NCI-H524 treated with DMSO at 0.1 percent for 48 hours (cell line): ENCODE measurements at regions not wholly inside any gene's neighbourhood (a gene's known extent, or its start where the extent isn't known, plus 50 kb on each side); places are given as distances from the start of the nearest gene placed in this dataset.

Experiments
- DNase-seq: peaks from one replicate; lab custom pipeline; 2025; lab: John Stamatoyannopoulos, UW

DNA sequence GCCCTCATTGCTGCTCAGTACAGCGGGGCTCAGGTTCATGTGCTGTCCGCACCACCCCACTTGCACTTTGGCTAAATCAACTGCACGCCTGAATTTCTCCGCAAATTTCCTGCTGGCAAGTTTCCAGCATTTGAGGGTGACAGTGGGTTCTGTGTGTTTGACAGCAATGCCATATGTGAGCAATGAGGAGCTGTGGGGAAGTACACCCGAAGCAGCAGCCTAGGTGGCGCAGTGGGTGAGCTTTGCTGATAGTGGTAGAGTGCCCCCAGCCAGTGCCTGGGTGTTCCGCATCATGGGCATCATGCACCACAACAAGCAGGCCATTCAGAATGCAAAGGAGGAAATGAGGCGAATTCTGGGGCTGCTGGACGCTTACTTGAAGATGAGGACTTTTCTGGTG lies 103.9 kb upstream of the POT1 start:
- DNase-seq: no peak

DNA sequence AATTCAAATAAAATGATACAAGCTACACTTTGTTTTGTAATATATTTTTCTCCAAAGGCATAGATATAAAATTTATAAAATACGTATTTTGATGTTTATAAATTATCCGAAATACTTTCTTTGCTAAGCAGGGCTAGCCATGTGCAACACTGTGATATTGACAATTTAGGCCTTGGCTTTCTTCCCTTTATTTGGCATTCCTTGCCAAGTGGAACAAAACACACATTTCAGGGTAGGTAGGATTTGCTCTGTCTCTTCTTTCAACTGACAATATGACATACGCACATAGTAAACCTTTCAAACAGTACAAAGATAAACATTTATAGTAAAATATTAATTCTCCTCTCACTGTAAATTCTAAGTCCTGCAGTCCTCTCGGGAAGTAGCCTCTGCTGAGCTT lies 103.3 kb upstream of the POT1 start:
- no peak for DNase-seq

DNA sequence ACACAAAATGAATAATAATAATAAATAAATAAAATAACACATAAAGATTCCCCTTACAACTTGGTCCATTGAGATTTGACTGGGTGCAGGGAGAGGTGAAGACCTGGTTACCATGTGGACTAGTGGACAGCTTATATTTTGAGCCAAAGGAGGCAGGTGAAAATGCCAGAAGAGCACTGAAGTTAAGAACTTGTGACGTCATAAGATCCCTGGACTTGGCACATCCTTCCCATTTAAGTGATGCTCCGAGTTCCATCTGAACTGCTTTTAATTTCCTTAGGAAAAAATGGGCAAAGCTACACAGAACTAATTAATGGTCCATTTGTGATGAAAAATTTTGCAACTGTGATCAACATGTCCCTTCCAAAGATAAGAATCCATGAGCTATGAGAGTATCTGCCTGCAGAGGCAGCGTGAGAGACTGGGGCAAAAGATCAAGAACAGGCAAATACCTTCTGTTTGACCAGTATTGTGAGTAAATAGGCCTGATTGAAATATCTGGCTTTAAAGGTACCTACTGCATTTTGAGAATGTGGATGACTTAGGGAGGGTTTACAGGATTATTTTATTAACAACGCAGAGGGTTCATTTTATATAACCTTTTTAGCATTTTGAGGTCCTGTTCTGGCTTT lies 101.2 kb upstream of the POT1 start:
- DNase-seq: no peak

DNA sequence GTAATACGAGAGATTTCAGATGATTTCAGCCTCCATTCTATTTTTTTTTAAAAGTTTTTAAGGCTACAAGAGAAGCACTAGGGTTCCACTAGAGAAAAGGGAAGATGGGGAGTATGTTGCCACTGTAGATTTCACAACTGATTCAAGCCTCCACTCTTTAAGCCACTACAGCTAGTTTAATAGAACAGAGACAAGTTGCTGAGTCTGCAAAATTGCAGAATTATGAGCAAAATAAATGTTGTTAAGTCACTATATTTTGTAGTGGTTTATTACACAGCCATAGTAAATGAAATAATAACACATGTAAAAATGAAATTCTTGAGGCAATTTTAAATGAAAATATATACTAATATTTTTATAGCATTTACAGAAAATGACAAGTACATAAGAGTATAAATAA lies 96.0 kb upstream of the POT1 start:
- no peak for DNase-seq

DNA sequence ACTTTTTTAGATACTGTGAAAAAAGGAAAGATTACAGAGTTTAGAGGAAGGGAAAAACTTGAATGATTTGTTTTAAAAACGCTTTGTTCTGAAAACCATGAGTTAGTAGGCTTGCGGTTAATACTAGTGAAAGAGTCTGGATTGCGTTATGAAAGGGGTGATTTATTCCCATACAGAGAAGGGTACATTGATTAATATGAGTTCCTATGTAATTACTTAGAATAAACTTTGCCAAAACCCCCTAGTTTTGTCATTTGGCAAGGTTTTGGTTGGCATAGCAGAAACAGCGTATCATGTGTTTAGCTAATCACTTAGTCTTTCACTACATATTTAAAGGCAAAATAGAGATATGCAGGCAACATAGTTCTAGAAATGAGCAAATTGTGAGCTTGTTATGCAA lies 91.2 kb upstream of the POT1 start:
- no peak for DNase-seq

DNA sequence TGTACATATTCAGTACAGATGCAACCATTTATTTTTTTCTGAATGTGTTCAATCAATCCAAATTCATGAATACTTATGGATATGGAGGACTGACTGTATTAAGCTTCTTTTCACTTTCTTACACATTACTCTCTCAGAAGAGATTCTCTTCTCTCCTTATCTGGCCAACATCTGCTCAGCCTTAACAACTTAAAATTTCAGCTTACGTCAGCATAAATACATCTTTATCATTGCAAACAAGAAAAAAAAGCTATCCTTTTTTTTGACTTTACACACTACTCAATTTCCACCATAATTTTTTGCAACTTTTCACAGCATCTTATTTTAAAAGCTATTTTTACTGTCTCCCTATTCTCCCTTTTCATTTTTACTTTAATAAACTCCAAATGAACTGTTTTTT lies 80.9 kb upstream of the POT1 start:
- no peak for DNase-seq

DNA sequence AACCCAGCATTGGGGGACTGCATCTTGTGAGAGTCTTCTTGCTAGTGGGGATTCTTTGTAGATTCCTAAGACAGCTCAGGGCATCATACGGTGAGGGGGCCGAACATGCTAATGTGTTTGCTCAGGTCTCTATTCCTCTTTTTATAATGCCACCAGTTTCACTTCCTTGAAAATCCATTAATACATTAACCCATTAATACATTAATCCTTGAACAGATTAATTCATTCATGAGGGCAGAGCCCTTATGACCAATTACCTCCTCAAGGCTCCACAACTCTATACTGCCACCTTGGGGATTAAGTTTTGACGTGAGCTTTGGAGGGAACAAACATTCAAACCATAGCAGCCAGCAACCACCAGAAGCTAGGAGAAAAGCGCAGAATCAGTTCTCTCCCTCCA lies 67.2 kb upstream of the POT1 start:
- DNase-seq: peak; percentile 15

DNA sequence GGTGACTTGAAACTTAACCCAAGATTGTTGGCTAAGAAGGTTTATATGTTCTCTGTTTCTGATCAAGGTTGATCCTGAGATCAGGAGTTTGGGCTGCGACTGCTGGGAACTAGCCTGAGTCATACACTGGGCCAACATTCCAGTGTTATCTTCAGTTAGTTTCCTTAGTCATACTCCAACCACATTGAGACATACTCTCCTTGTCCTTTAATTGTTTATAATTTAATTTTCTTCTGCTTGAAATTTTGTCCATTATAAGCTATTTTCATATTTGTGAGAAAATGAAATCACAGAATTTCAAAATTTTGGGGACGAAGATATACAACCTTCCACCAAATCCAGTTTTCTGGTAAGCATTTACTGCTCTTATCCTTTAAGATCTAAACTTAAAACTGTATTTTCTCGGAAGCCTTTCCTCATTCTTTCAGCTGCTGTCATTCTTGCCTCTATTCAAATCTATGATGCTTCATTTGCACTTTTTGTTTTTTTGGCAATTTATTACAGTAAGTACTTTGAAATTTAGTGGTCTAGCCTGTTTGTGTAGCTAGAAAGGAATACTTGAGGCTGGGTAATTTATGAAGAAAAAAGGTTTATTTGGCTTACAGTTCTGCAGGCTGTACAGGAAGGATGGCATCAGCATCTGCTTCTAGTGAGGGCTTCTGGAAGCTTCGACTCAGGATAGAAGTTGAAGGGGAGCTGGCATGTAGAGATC lies 63.4 kb upstream of the POT1 start:
- no peak for DNase-seq

DNA sequence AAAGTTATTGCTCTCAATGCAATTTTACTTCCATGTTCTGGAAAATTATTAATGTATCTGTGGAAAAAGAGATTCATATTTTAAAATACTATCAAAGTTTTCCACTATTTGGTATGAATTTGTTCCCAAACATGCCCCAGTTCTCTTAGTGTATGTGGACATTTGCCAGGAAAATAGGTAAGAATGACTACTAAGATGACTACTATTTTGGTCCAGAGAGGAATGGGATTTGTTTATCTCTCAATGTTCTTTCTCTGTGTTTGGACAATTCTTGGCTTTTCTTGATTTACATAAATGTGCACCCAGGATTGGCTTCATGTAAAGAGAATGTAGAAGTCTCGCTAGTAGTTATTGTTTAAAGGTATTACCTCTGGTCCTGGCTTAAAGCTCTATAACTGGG lies 60.3 kb upstream of the POT1 start:
- no peak for DNase-seq
